ENCODE measurements at regions not wholly inside any gene's neighbourhood (a gene's known extent, or its start where the extent isn't known, plus 50 kb on each side); places are given as distances from the start of the nearest gene placed in this dataset.

DNA sequence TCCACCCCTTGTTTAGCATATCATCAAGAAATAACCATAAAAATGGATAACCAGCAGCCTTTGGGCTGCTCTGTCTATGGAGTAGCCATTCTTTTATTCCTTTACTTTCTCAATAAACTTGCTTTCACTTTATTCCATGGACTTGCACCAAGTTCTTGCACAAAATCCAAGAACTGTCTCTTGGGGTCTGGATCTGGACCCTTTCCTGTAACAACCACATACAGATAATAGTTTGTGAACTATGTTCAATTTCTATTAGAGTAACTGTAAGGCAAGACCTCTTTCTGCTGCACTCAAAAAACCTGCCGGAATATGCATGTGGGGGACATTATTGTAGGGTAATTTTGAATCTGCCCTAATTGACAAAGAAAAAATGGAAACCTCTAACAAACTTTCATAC lies 66.9 kb upstream of the TMEM215 start:
- Histone ChIP-seq H3K4me3 (replicated peaks in 1 of 2; ENCODE audit: low read depth in 1 of 2, low read length in 2 of 2) (no peak overlapping the region), H3K79me2 (ENCODE audit: insufficient read depth, low read length) (no peaks in the 10 kb centered on the region), H3K9me3 (ENCODE audit: control insufficient read depth in 1 of 2, insufficient read depth in 1 of 2, low read depth in 1 of 2, low read length in 2 of 2) (no peaks in the 10 kb centered on the region), H3K4me2 (ENCODE audit: low read length) (no peak overlapping the region), H3K9me2 (ENCODE audit: insufficient read depth) (no peaks in the 10 kb centered on the region), H2AFZ (ENCODE audit: low read depth, low read length, poor library complexity, severe bottlenecking) (no peak overlapping the region), H3K36me3 (ENCODE audit: control insufficient read depth in 1 of 2, insufficient read depth in 2 of 2, low read length in 2 of 2) (no peaks in the 10 kb centered on the region), H3K27me3 (ENCODE audit: insufficient read depth, low read length) (peaks cover 35% of the 10 kb centered on the region), H4K20me1 (ENCODE audit: insufficient read depth) (no peaks in the 10 kb centered on the region), H3K27ac (ENCODE audit: low read depth, low read length) (no peak overlapping the region), H3K4me1 (ENCODE audit: control insufficient read depth in 1 of 2, insufficient read depth in 2 of 2, low read length in 2 of 2) (no peaks in the 10 kb centered on the region), H3K9ac (ENCODE audit: low read length) (no peak overlapping the region)
- no peak for DNase-seq (ENCODE audit: low read depth, low spot score)
- CTCF ChIA-PET, result no interaction called here
- ATAC-seq, result no peak
- RAD21 ChIA-PET (ENCODE audit: low non-redundant PET in 1 of 2, low total read pairs in 2 of 2, uncharacterized antibody in 2 of 2, unreplicated experiment in 2 of 2), result no interaction called here
- TF ChIP-seq REST (IDR thresholded peaks at IDR 0.05; ENCODE audit: low read depth) (no peak), EZH2 (IDR thresholded peaks at IDR 0.05) (no peak), SIN3A (IDR thresholded peaks at IDR 0.05; ENCODE audit: low read depth) (no peak), ZBTB33 (IDR thresholded peaks at IDR 0.05; ENCODE audit: extremely low read depth, insufficient replicate concordance, low read length) (no peak), EGR1 (IDR thresholded peaks at IDR 0.05; ENCODE audit: low read depth) (no peak), YY1 (IDR thresholded peaks at IDR 0.05; ENCODE audit: extremely low read depth, insufficient replicate concordance, low read depth, low read length) (no peak), JUND (IDR thresholded peaks at IDR 0.05) (no peak), POLR2A (IDR thresholded peaks at IDR 0.05; ENCODE audit: borderline replicate concordance, extremely low read depth, insufficient read depth, insufficient read length) (no peak), ELF1 (IDR thresholded peaks at IDR 0.05; ENCODE audit: borderline replicate concordance, low read depth) (no peak), ZNF274 (IDR thresholded peaks at IDR 0.05; ENCODE audit: low read depth, low read length) (no peak), CBX3 (IDR thresholded peaks at IDR 0.05; ENCODE audit: low read depth) (no peak), RAD21 (IDR thresholded peaks at IDR 0.05; ENCODE audit: low read depth) (no peak), MAX (IDR thresholded peaks at IDR 0.05) (no peak), FOSL1 (IDR thresholded peaks at IDR 0.05; ENCODE audit: low read depth) (no peak), ZFX (IDR thresholded peaks at IDR 0.05) (no peak)
- TF ChIP-seq, protein P1, sequence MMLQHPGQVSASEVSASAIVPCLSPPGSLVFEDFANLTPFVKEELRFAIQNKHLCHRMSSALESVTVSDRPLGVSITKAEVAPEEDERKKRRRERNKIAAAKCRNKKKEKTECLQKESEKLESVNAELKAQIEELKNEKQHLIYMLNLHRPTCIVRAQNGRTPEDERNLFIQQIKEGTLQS (IDR thresholded peaks at IDR 0.05), result no peak
- TF ChIP-seq, protein P2, sequence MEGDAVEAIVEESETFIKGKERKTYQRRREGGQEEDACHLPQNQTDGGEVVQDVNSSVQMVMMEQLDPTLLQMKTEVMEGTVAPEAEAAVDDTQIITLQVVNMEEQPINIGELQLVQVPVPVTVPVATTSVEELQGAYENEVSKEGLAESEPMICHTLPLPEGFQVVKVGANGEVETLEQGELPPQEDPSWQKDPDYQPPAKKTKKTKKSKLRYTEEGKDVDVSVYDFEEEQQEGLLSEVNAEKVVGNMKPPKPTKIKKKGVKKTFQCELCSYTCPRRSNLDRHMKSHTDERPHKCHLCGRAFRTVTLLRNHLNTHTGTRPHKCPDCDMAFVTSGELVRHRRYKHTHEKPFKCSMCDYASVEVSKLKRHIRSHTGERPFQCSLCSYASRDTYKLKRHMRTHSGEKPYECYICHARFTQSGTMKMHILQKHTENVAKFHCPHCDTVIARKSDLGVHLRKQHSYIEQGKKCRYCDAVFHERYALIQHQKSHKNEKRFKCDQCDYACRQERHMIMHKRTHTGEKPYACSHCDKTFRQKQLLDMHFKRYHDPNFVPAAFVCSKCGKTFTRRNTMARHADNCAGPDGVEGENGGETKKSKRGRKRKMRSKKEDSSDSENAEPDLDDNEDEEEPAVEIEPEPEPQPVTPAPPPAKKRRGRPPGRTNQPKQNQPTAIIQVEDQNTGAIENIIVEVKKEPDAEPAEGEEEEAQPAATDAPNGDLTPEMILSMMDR (IDR thresholded peaks at IDR 0.05 in 2 of 3, conservative IDR thresholded peaks at IDR 0.05 in 1 of 3; ENCODE audit: borderline replicate concordance in 1 of 3, insufficient read depth in 1 of 3, low read depth in 2 of 3, low read length in 2 of 3), result no peak
- BruUV-seq (replicated peaks), result no TSS peak
- intact Hi-C loops (cut with micrococcal nuclease), result no loop called here
- POLR2A ChIA-PET, result no interaction called here
